ENCODE measurements at regions not wholly inside any gene's neighbourhood (a gene's known extent, or its start where the extent isn't known, plus 50 kb on each side); places are given as distances from the start of the nearest gene placed in this dataset.

GRCh38 chr12:69170293-69170692 lies 69.1 kb upstream of the CPSF6 start (continued):
- TF ChIP-seq ZBTB11 (CRISPR knock-in tag; IDR thresholded peaks at IDR 0.05): no peak

GRCh38 chr12:69171881-69172280 lies 67.5 kb upstream of the CPSF6 start:
- SMC1A ChIA-PET (ENCODE audit: uncharacterized antibody, unreplicated experiment): interaction anchor here (1.6 kb wide), 1 partner anchor 16 kb away, joined by 3 read pairs; no protein-coding TSS in a partner anchor
- RAD21 ChIA-PET (ENCODE audit: unreplicated experiment): interaction anchor here (0.9 kb wide), 1 partner anchor 158 kb away, joined by 3 read pairs; no protein-coding TSS in a partner anchor
- TF ChIP-seq SP1 (IDR thresholded peaks at IDR 0.05; ENCODE audit: low read depth, low read length) (no peak), CBX5 (IDR thresholded peaks at IDR 0.05; ENCODE audit: low read depth) (no peak), ZNF687 (IDR thresholded peaks at IDR 0.05) (no peak), FOXM1 (IDR thresholded peaks at IDR 0.05; ENCODE audit: low read depth, low read length) (no peak), TAF1 (IDR thresholded peaks at IDR 0.05; ENCODE audit: borderline replicate concordance, low read depth, low read length) (no peak), CUX1 (IDR thresholded peaks at IDR 0.05; ENCODE audit: insufficient replicate concordance, low read depth, low read length) (no peak), KLF5 (IDR thresholded peaks at IDR 0.05; ENCODE audit: partially characterized antibody) (no peak)

More at GRCh38 chr12:69171881-69172280, 67.5 kb upstream of the CPSF6 start:
- intact Hi-C loops (cut with micrococcal nuclease; ENCODE audit: unreplicated experiment) (no loop called here), in situ Hi-C loops (cut with MboI) (no loop called here)
- DNase-seq (ENCODE audit: low read depth, low spot score) (no peak), ATAC-seq (no peak), FAIRE-seq (no peak)
- no peaks in the 10 kb centered on the region for H3K36me3 ChIP-seq (ENCODE audit: control insufficient read depth in 2 of 2, insufficient read depth in 2 of 2, low read length in 1 of 2)
- H3K4me3 ChIP-seq: no peak overlapping the region
- H3K9ac ChIP-seq (ENCODE audit: control insufficient read depth, insufficient read depth, low read length): no peak overlapping the region
- no peaks in the 10 kb centered on the region for H3K4me1 ChIP-seq (ENCODE audit: control insufficient read depth, insufficient read depth, low read length)
- no peak overlapping the region for H2AFZ ChIP-seq (ENCODE audit: control insufficient read depth, low read depth, low read length)
- H3K9me3 ChIP-seq (replicated peaks; ENCODE audit: control insufficient read depth, insufficient read depth, low read length): no peaks in the 10 kb centered on the region
- H3K4me2 ChIP-seq (ENCODE audit: control insufficient read depth, insufficient read depth): no peak overlapping the region
- POLR2A ChIA-PET: no interaction called here
- 67% methylated on average over 6 of the region's 6 CpGs for WGBS (ENCODE audit: insufficient coverage, insufficient replicate concordance, low lambda C conversion rate, missing lambda C conversion rate)
- no peak overlapping the region for H3K27ac ChIP-seq (ENCODE audit: control insufficient read depth, insufficient read depth)
- H3K79me2 ChIP-seq (ENCODE audit: control insufficient read depth, insufficient read depth, low read length): no peaks in the 10 kb centered on the region
- no TSS peak for BruUV-seq (replicated peaks)
- 0 out of 4 replicates have a peak, but pooled peaks cover 0 to 2% of the 10 kb centered on the region in 2 experiments for H3K27me3 ChIP-seq (replicated peaks in 1 of 2; ENCODE audit: control insufficient read depth in 2 of 2, insufficient read depth in 2 of 2, low read length in 1 of 2)
- no peaks in the 10 kb centered on the region for H4K20me1 ChIP-seq (ENCODE audit: control insufficient read depth, insufficient read depth)
- CTCF ChIA-PET: interaction anchor here (0.7 to 1.6 kb wide), 3 partner anchors 15 to 18 kb away, joined by 3 to 4 read pairs (median 4); no protein-coding TSS in a partner anchor
